NCI-H526 treated with DMSO at 0.1 percent for 48 hours (cell line): ENCODE measurements at regions not wholly inside any gene's neighbourhood (a gene's known extent, or its start where the extent isn't known, plus 50 kb on each side); places are given as distances from the start of the nearest gene placed in this dataset.

Experiments
- DNase-seq: peaks from one replicate; lab custom pipeline; 2025; lab: John Stamatoyannopoulos, UW

DNA sequence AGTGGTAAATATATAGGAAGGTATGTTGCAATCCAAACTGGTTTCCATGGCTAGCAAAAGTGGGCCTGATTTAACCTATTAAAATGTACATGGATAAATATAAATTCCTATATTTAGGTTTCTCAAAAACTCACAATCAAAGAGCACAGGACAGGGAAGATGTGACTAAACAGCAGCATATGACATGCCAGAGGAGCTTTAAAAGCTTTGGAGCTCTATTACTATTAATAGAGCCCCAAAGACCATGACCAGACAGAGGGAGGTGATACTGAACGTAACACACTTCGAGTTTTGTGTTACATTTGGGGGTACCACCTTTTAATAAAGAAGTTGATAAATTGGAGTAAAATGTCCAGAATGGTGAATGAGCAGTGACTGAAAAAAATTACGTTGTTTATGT lies 179.5 kb upstream of the SLC14A2 start:
- DNase-seq, result no peak

DNA sequence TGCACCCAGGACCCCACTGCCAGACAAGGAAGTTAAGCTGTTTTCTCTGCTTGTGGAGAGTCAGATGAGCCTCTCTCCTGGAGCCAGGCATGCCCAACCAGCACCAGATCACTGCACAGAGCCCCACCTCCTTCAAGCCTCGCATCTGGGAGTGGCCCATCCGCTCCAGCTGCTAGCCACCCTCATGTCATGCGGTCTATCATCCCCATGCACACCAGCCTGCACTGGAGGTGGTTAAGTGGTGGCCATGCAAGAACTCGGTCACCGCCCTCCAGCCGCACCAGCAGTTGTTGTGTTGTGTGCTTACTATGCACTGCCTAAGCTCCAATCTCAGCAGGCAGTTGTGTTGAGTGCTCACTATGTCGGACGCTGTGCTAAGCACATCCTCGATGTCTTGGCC lies 177.9 kb upstream of the SLC14A2 start:
- DNase-seq, result no peak

DNA sequence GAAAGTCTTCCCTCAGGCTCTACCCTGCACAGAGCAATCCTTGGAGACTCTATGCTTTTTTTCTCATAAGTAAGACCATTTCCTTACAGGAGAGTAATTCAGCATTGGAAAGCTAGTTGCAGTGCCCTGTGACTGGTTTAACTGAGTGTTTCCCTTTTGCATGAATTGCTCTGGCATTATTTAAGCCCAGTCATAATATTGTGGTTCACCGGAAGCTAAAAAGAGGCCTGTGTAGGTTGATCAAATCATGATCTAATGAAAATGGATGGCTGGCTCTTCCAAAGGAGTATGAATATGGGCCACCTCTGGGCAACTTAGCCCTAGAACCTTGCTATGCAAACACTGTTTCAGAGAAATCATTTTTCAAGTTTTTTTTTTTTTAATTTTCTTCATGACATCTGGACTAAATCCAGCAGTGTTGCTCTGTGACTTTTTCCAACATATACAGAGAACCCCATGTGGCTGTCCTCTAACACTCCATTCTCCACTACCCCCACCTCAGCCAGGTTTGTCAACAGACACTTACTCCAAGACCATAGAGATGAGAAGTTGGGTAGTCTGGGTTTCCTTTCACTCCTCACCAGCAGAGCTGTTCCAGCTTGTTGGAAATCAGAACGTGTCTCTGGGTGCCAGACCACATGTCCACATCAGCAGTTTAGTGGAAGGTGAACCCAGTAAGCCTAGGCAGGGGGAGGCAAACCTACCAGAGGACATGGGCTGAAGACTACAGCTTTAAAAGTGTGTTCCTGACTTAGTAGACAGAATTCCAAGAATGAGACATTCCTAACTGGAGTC lies 175.2 kb upstream of the SLC14A2 start:
- DNase-seq, result no peak

DNA sequence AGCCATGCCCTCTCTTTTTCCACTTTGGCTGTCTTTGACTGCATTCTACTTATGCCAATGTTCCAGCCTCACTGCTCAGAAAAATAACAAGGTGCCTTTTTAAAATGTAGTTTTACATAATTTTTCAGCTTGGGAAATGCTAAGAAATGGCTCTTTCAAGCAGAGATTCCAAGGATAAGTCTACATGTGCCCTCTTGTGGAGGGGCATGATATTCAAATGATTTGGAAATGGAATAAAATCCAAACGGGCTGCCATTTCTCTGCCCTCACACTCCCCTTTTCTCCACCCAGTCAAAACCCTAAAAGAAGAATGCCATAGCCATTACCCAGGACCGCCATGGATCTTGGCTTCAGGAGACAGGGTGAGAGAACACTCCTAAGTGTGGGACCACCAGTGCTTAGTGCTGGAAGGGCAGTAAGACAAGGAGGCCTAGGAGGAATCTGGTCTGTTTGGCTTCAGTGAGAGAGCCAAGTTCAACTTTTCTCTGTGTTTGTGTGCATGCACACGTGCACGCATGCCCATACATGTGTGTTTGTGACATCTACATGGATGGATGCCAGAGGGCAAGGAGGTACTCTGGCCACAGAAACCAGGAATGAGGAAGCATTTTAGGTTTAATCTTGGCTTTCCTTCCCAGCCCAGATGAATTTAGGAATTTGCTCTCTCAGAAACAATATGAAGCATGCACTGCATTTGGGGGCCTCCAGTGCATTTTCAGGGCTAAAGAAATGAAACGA lies 174.0 kb upstream of the SLC14A2 start:
- DNase-seq, result no peak

DNA sequence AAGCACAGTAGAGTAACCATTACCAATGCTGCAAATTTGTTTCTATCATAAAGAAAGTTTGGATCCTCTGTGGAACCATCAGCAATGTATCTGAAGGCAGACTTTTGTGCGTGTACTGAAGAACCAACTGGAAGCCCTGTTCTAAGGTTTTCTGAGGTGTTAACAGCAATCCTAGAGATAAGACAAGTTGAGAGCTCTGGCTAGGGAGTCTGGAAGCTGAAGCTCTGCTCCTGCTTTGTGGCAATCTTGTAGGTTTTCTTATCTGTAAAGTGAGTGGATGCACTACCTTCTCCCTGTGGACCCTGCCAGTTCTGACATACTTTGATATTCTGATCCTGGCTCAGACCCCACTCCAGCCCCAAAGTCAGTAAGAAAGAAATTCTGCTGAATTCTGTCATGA lies 171.2 kb upstream of the SLC14A2 start:
- DNase-seq, result no peak

DNA sequence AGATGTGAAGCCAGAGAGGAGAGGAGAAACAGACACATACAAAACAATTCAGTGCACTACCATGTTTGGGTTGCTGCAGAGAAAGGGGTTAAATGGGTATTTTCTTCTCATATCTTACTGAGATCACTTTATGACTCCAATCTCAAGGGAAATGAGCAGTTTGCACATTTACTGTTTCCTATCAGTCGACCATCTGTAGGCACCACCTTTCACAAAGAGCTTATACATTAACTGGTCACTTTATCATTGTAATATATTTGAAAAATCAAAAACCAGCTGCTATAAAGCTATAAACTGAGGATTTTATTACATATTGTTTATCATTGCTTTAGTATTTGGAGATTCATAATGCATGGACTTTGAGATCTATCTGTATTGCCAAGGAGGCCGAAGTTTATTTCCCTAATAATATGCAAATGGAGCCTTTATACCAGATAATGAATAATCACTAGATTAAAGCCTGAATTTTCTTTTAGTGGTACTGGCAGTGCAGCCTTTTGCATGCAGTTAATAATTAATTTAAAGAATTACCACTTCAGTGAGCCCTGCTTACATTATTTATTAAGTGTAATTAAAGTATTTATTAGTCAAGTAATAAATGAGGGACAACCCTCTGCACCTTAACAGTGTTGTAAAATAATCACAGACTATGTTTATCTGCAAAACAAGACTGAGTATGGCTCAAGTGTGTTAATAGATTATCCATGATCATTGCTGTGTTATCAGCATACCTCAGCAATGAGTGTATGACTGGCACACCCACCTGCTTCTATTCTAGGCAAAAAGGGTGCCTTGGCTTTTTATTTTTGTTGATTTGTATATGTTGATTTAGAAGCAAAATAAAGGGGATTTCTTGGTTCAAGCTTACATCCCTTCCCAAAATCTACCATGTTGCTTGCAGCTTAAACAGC lies 167.7 kb upstream of the SLC14A2 start:
- no peak for DNase-seq

DNA sequence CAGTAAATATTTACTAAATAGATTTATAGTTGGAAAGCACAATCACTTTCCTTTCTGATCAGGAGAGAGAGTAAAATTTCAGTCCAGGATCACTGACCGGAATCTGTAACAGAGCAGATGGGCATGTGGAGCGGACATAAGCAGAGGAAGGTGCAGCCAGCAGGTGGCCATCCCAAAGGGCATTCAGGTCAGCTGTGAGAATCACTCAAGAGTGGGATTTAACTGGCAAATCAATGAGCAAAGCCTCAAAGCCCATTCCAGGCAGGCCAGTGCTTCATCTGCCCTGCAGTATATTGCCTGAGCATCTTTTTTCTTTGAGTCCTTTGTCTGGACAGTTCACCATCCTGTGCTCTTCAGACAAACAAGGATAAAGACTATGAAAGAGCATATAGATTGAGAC lies 166.4 kb upstream of the SLC14A2 start:
- DNase-seq, result no peak

DNA sequence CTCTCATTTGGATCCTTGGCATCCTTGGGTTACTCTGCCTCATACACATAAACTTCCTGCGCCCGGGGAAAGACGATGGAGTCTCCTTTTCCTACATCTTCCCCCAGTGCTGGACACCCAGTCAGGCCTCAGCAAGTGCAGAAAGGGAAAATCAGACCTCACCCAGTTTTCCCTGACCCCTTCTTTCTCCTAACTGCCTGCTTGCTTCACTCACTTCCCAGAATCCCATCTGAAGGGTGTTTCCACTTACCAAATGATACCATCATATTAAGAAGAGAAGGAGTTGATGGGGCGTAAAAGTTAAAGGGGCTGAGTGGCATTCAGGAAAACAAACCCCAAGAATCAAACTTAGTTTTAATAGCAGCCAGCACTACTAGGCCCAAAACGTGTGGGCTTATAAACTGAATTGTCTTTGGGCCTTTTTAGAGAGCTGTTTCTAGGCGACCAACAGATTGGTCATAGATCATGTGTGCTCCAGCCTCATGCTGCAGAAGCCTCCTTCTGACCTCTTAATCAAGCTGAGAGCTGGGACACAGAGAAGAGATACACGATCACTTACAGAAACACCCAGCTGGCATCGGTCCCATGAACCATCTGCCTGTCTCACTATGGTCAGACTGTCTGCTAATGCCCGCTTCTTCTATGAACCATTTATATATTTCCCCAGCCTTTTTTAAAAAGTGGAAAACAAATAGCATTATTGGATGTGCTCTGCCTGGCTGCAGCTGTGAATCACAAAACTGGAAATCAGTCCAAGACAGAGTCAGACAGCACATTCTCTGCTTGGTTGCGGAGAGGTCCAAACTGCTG lies 165.7 kb upstream of the SLC14A2 start:
- no peak for DNase-seq

DNA sequence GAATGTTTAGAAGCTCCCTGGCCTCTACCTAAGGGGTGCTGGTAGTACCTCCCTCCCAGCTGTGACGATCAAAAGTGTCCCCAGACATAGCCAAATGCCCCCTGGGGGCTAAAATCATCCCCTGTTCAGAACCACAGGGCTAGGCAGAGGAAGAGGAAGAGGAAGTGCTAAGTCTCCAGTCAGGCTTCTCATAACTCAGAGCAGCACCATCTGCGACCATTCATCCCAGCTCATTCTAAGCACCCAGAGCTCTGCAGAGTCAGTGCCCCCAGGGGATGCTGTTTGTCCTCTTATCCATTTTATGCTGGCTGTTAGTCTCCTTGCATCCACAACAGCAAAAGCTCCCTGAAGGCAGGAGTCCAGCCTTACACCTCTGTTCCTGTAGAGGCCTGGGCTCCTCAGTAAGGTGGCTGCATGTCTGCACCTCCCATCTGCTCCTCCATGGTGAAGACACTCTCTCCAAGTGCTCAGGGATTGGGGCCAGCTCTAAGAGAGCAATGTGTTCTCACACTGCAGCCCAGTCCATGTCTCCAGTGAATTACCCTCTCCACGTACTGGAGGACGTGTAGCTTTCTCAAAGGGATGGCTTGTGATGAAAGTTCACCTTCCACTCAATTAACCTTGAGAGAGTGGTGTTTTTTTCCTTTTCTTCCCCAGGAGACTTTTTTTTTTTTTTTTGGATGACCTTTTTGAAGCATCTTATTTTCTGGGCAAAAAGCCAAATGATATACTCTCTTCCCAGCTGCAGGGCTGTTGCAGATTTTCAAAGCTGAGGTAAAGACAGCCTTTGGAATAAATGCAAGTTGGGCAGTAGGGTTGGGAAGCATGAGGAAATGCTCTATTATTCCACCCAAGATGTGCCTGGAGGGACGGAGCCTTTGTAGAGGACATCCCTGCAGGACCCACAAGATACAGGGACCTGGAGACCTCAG lies 158.9 kb upstream of the SLC14A2 start:
- DNase-seq, result no peak

DNA sequence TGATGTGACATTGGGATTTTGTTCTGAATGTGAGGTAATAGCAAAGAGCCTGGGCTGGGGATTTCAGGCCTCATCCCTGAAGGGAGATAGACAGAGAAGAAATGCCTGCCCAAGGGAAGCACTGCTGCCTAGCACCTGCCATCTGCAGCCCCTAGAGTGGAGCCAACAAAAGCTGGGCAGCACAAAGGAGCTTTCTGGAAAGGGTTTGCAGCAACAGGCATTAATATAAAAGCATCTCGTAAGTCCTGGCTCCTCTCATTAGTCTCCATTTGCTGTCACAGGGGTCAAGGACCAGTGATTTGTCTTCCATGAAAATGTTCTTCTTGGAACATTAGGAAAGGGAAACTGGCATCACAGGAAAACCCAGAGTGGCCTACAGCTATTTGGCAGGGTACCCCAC lies 157.2 kb upstream of the SLC14A2 start:
- DNase-seq, result no peak

DNA sequence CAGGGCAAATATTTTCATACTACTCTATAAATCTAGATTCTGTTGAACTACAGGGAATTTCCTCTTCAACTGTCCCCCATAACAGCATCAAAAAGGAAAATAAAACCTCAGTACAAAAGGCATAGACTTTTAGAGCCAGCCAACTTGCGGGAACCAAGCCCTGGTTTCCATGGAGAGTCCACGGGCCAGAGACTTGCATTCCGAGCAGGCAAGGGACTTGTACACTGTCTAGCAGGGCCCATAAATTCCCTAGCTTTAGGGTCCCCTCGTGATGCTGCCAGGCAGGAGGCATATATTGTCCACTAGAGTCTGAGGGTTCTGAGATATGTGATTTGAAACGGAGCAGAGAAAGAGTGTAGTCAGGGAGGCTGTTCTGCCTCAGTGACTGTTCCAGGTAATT lies 153.1 kb upstream of the SLC14A2 start:
- DNase-seq, result no peak

DNA sequence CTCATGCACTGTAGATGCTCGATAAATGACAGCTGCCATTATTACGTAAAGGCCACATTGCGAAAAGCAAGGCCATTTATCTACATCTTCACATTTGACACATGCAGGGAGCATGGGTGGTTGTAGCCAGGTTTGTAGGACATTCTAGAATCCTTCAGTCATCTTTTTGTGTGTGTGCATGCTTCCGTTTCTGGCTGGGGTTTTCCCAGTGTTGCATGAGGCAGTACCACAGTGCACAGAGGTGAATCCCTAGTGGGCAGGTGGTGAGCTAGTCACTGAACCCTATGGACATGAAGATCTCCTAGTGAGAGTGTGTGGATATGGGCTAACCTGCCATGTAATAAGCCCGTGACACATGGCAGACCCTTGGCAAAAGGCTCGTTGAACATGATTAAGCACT lies 151.8 kb upstream of the SLC14A2 start:
- DNase-seq, result no peak

DNA sequence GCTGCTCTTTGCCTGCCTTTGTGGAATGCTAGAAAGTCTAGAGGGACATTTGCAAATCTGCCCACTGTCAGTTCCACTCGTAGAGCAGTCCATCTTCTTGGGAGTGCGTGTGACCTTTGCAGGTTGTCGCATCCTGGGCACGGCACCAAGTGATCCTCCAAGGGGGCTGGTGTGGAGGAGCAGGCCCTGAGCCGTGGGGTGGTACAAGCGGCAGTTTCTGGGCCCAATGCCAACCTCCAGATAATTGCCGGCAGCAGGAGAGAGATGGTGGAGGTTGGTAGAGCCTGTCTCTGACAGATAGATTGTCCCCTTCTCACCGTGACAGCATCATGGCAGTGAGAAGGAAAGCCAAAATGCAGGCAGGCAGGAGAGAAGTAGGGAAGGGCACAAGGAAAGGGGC lies 150.7 kb upstream of the SLC14A2 start:
- DNase-seq, result no peak

DNA sequence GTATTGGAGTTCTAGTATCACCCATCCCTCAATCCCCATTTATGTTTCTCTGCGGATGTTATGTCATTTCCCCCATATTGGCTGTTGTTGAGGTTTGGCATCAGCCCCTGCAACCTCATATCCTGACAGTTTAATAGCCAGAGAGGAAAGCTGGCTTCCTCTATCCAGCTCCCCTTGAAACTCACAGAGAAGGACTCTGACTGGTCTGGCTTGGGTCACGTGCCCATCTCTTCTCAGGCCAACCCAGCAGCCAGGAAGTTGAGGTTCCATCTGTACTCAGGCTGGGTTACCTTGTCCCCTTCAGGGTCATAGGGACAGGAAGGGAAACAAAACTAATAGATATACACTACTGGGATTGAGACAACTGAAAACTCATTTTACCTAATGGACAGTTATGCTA lies 148.0 kb upstream of the SLC14A2 start:
- DNase-seq, result no peak

DNA sequence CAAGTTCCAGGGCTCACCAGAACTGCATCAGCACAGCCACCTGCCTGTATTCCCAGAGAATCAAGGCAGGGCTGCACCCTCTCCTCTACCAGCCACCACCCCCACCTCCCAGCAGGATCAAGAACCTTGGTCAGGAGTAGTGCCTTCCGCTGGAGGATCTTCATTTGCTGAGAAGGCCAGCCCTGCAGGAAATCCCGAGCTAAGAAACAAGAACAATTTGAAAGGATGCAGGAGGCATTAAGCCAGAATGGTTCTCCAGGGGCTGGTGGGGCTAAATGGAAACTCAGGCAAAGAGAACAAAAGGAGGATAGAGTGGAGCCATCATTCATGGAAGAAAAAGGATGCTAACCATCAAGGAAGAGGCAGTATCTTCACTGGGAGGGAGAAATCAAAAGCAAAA lies 147.3 kb upstream of the SLC14A2 start:
- no peak for DNase-seq

DNA sequence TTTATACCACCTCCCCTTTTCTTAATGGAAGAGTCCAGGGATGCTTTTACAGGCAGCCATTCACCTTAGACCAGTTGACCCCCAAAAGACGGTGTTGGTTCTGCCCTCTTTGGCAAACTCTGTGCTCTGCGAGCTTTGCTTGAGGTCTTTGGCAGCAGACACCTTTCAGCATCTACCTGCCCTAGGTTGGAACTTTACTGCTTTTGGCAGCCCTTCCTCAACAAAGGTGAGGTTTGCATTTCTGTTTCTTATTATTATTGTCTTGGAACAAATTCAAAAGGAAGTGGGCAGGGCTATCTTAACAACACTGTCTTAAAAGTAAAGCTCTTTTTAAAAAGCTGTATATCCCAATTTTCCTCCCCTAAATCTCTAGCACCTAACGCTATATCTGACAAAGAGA lies 136.4 kb upstream of the SLC14A2 start:
- no peak for DNase-seq

DNA sequence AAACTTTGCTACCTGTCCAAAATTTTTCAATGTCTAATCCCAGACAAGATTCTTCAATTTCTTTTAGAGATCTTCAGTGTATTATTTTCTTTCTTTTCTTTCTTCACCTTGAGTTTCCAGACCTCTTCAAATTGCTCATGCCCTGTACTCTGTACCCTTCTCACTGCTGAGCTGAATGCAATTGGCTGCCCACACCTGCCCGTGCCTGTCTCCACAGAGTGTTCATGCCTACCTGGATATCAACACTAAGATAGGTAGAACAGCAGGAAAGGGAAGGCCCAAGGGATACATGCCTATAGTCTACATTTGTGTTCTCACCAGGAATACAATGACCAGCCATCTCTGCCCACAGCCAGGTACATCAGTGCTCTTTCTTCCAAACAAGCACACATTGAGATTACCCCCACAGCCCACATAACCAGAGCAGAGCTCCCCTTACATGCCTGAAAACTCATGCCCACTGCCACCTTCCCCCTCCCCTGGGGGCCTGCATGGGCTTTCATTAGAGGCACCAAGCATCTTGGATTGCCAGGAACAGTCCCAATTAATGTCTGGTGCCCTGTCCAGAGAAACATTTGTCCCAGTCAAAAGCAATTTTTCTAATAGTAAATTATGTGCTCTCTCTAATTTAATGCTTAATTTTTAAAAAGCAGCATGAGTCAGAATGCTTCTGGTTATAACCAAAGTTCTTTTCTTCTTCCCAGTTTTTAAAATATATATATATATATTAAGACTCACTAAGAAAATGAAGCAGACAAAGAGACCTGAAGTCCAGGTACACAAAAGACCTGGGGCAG lies 134.9 kb upstream of the SLC14A2 start:
- DNase-seq, result no peak

DNA sequence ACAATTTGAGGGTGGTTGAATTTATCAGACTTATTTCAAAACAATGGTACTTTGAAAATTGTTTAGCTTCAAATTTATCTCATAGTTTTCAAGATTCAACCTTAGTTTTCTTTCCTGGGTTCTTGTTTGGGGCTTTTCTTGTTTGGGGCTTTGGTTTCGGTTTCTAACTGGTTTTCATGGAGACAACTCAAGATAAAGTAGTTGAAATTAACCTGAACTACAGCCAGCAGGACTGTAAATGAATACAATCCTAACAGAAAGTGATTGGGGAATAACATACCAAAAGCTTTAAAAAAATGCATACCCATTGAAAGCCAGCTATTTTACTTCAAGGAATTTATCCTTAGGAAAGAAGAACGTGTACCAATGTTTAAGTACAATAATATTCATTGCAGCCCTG lies 133.5 kb upstream of the SLC14A2 start:
- DNase-seq, result no peak

DNA sequence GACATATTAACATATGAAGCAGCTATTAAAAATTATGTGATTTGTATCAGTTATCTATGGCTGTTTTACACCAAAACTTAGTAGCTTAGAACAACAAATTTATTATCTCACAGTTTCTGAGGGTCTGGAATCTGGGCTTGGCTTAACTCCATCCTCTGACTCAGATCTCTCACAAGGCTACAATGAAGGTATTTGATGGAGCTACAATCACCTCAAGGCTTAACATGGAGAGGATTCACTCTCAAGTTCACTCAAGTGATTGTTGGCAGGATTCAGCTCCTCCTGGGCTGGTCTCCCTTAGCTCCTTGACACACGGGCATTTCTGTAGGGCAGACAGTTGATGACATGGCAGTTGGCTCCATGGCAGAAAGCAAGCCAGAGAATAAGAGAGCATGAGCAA lies 133.0 kb upstream of the SLC14A2 start:
- no peak for DNase-seq

DNA sequence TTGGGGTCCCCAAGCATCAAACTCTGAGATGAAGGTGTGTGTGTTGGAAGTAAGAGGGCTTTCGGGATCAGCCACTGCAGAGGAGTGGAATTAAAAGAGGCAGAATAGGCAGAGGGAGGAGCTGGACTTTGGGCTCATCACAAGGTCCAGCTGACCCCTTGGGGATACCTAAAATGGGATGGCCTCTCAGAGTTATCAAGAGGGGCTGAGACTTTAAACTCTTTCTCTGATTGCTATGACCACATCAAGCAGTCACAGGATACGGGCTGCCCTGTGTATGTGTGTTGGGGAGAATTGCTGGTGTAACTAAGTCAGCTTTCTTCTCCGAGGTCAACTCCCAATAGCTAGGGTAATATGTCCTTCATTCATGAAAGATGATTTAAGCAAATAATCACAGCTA lies 127.7 kb upstream of the SLC14A2 start:
- no peak for DNase-seq
